ENCODE measurements at regions not wholly inside any gene's neighbourhood (a gene's known extent, or its start where the extent isn't known, plus 50 kb on each side); places are given as distances from the start of the nearest gene placed in this dataset.

- dilution Hi-C loops (cut with MboI; ENCODE audit: extremely low pct_ligation_motif_present, low sequenced_read_pairs), result no loop called here
- Histone ChIP-seq H4K20me1 (ENCODE audit: control insufficient read depth, extremely low read depth, insufficient read depth, low read length) (no peaks in the 10 kb centered on the region), H3K27me3 (ENCODE audit: control insufficient read depth, extremely low read depth, insufficient read depth, low read length) (no peaks in the 10 kb centered on the region), H3K4me2 (ENCODE audit: control insufficient read depth, extremely low read depth, insufficient read depth, low read depth, low read length) (no peak overlapping the region), H3K9ac (ENCODE audit: control insufficient read depth, extremely low read depth, insufficient read depth, low read length) (no peak overlapping the region), H3K9me3 (ENCODE audit: control insufficient read depth, low read depth, low read length) (no peaks in the 10 kb centered on the region), H3K36me3 (ENCODE audit: control insufficient read depth in 2 of 2, extremely low read depth in 1 of 2, insufficient read depth in 2 of 2, low read length in 2 of 2) (no peaks in the 10 kb centered on the region), H3K4me3 (ENCODE audit: control insufficient read depth in 2 of 3, extremely low read depth in 1 of 3, insufficient read depth in 2 of 3, low read depth in 1 of 3, low read length in 3 of 3) (no peak overlapping the region), H2AFZ (ENCODE audit: control insufficient read depth, low read length) (no peak overlapping the region), H3K9me1 (ENCODE audit: control insufficient read depth, extremely low read depth, insufficient read depth, low read length) (no peaks in the 10 kb centered on the region), H3K79me2 (ENCODE audit: control insufficient read depth, insufficient read depth, low read length) (no peaks in the 10 kb centered on the region), H3K4me1 (ENCODE audit: control insufficient read depth, extremely low read depth, insufficient read depth, low read length) (no peaks in the 10 kb centered on the region), H3K27ac (ENCODE audit: control insufficient read depth, insufficient read depth, low read length) (no peak overlapping the region)
- FAIRE-seq, result no peak
- TF ChIP-seq CTCF (optimal IDR thresholded peaks at IDR 0.05 in 1 of 3, IDR thresholded peaks at IDR 0.05 in 1 of 3, conservative IDR thresholded peaks at IDR 0.05 in 1 of 3; ENCODE audit: extremely low read depth in 1 of 3, insufficient read depth in 2 of 3, low read length in 3 of 3) (no peak), EZH2 (IDR thresholded peaks at IDR 0.05; ENCODE audit: low read length) (no peak)
- no peak for DNase-seq (ENCODE audit: low read depth, low spot score)
Observed at GRCh38 chr10:56624082-56624481, 263.0 kb upstream of the ZWINT start.

- Histone ChIP-seq H3K4me2 (ENCODE audit: control insufficient read depth, extremely low read depth, insufficient read depth, low read depth, low read length) (no peak overlapping the region), H3K36me3 (ENCODE audit: control insufficient read depth in 2 of 2, extremely low read depth in 1 of 2, insufficient read depth in 2 of 2, low read length in 2 of 2) (no peaks in the 10 kb centered on the region), H3K27me3 (ENCODE audit: control insufficient read depth, extremely low read depth, insufficient read depth, low read length) (no peaks in the 10 kb centered on the region), H2AFZ (ENCODE audit: control insufficient read depth, low read length) (no peak overlapping the region), H3K4me3 (ENCODE audit: control insufficient read depth in 2 of 3, extremely low read depth in 1 of 3, insufficient read depth in 2 of 3, low read depth in 1 of 3, low read length in 3 of 3) (no peak overlapping the region), H3K9ac (ENCODE audit: control insufficient read depth, extremely low read depth, insufficient read depth, low read length) (no peak overlapping the region), H3K9me1 (ENCODE audit: control insufficient read depth, extremely low read depth, insufficient read depth, low read length) (no peaks in the 10 kb centered on the region), H4K20me1 (ENCODE audit: control insufficient read depth, extremely low read depth, insufficient read depth, low read length) (no peaks in the 10 kb centered on the region), H3K4me1 (ENCODE audit: control insufficient read depth, extremely low read depth, insufficient read depth, low read length) (no peaks in the 10 kb centered on the region), H3K27ac (ENCODE audit: control insufficient read depth, insufficient read depth, low read length) (no peak overlapping the region), H3K9me3 (ENCODE audit: control insufficient read depth, low read depth, low read length) (no peaks in the 10 kb centered on the region), H3K79me2 (ENCODE audit: control insufficient read depth, insufficient read depth, low read length) (no peaks in the 10 kb centered on the region)
- dilution Hi-C loops (cut with MboI; ENCODE audit: extremely low pct_ligation_motif_present, low sequenced_read_pairs), result no loop called here
- FAIRE-seq, result no peak
- no peak for DNase-seq (ENCODE audit: low read depth, low spot score)
- TF ChIP-seq EZH2 (IDR thresholded peaks at IDR 0.05; ENCODE audit: low read length) (no peak), CTCF (optimal IDR thresholded peaks at IDR 0.05 in 1 of 3, IDR thresholded peaks at IDR 0.05 in 1 of 3, conservative IDR thresholded peaks at IDR 0.05 in 1 of 3; ENCODE audit: extremely low read depth in 1 of 3, insufficient read depth in 2 of 3, low read length in 3 of 3) (no peak)
Observed at GRCh38 chr10:56623064-56623463, 262.0 kb upstream of the ZWINT start.

Data from keratinocyte (primary cell).